GM12878 (cell line): ENCODE measurements at regions not wholly inside any gene's neighbourhood (a gene's known extent, or its start where the extent isn't known, plus 50 kb on each side); places are given as distances from the start of the nearest gene placed in this dataset.

Experiments used
- ATAC-seq: fragments of 200-7000 bp; cut with Tn5 transposase; 3 replicates; pipeline ENCODE4 v1.9.1; 2020; ENCODE audit warnings: mild to moderate bottlenecking, moderate library complexity
- BruUV-seq: library from RNA; stranded (reverse); fragments of 400-500 nt; replicated peaks from 2 replicates; lab custom pipeline; 2021; lab: Mats Ljungman, UMichigan
- CTCF ChIA-PET: fragments of 300-600 bp; sonication (Branson Sonifier 250); formaldehyde crosslinking; extraction: SDS; loops from one replicate; lab custom pipeline; 2021; ENCODE audit warnings: inconsistent platforms; lab: Yijun Ruan, JAX
- POLR2A ChIA-PET: fragments of 350-600 bp; formaldehyde crosslinking; extraction: SDS; loops from one replicate; lab custom pipeline; 2021; ENCODE audit warnings: inconsistent platforms; lab: Charles Lee
- RAD21 ChIA-PET: fragments of 300-600 bp; sonication (Branson Sonifier 250); formaldehyde crosslinking; loops from one replicate; lab custom pipeline; 2023; ENCODE audit warnings: antibody characterized with exemption; ENCODE audit not compliant: unreplicated experiment; lab: Charles Lee
- SMC1A ChIA-PET: fragments of 300-600 bp; sonication (Branson Sonifier 250); formaldehyde crosslinking; loops from one replicate; lab custom pipeline; 2023; ENCODE audit not compliant: unreplicated experiment, uncharacterized antibody; lab: Charles Lee
- DNase-seq: peaks from one replicate; pipeline ENCODE4 v3.0.0-alpha.2; 2011; ENCODE audit warnings: low read depth, low spot score
- FAIRE-seq: peaks from 3 replicates; lab custom pipeline; 2011; peaks lifted over from hg19 to GRCh38; lab: Jason Lieb, UNC
- H2AFZ ChIP-seq: 2 replicates; pipeline ENCODE4 v1.6.0; 2011; ENCODE audit warnings: low read depth, low read length, control low read depth; ENCODE audit not compliant: control insufficient read depth
- H3K27ac ChIP-seq: 2 replicates; pipeline ENCODE4 v1.5.1; 2011; ENCODE audit warnings: control low read depth; ENCODE audit not compliant: control insufficient read depth, insufficient read depth
- H3K27me3 ChIP-seq, 2 experiments: replicated peaks in 1 of 2; 2 replicates each; pipeline versions ENCODE4 v1.6.0 to v1.6.1; 2011; ENCODE audit warnings: low read length in 1 of 2; ENCODE audit not compliant: control insufficient read depth in 2 of 2, insufficient read depth in 2 of 2
- H3K36me3 ChIP-seq, 2 experiments: 2 replicates each; pipeline ENCODE4 v1.5.1; 2011; ENCODE audit warnings: low read length in 1 of 2; ENCODE audit not compliant: control insufficient read depth in 2 of 2, insufficient read depth in 2 of 2
- H3K4me1 ChIP-seq: 2 replicates; pipeline ENCODE4 v1.6.1; 2011; ENCODE audit warnings: mild to moderate bottlenecking, low read length, moderate library complexity, mixed read lengths; ENCODE audit not compliant: control insufficient read depth, insufficient read depth
- H3K4me2 ChIP-seq: 2 replicates; pipeline ENCODE4 v1.6.0; 2011; ENCODE audit warnings: control low read depth; ENCODE audit not compliant: control insufficient read depth, insufficient read depth
- H3K4me3 ChIP-seq: fragments of 200-600 bp; sonication (generic); 2 replicates; pipeline ENCODE4 v1.5.1; 2016
- H3K79me2 ChIP-seq: 2 replicates; pipeline ENCODE4 v1.6.0; 2011; ENCODE audit warnings: low read length; ENCODE audit not compliant: control insufficient read depth, insufficient read depth
- H3K9ac ChIP-seq: 2 replicates; pipeline ENCODE4 v1.8.0; 2011; ENCODE audit warnings: low read length, control low read depth, mixed read lengths; ENCODE audit not compliant: control insufficient read depth, insufficient read depth
- H3K9me3 ChIP-seq: replicated peaks from 3 replicates; pipeline ENCODE4 v1.5.1; 2011; ENCODE audit warnings: mild to moderate bottlenecking, low read length; ENCODE audit not compliant: control insufficient read depth, insufficient read depth
- H4K20me1 ChIP-seq: 2 replicates; pipeline ENCODE4 v1.6.0; 2011; ENCODE audit not compliant: control insufficient read depth, insufficient read depth
- CHD1 ChIP-seq: IDR thresholded peaks from 2 replicates; pipeline ENCODE4 v1.6.1; 2012; ENCODE audit warnings: low read depth, low read length, improper control_type of control experiment
- CHD4 ChIP-seq: fragments of 200-600 bp; sonication (generic); IDR thresholded peaks from 2 replicates; pipeline ENCODE4 v1.6.1; 2016; ENCODE audit warnings: mild to moderate bottlenecking
- CREM ChIP-seq: IDR thresholded peaks from 2 replicates; pipeline ENCODE4 v1.6.1; 2014; ENCODE audit warnings: antibody characterized with exemption, low read depth
- EED ChIP-seq: sonication (generic); IDR thresholded peaks from 2 replicates; pipeline ENCODE4 v1.6.1; 2016; ENCODE audit warnings: antibody characterized with exemption, low read depth
- ESRRA ChIP-seq: IDR thresholded peaks from 2 replicates; pipeline ENCODE4 v1.6.1; 2012; ENCODE audit warnings: mild to moderate bottlenecking, low read length, improper control_type of control experiment
- NFIC ChIP-seq: IDR thresholded peaks from 2 replicates; pipeline ENCODE4 v1.6.1; 2012; ENCODE audit warnings: low read depth, mild to moderate bottlenecking, inconsistent platforms, low read length, moderate library complexity
- NR2F1 ChIP-seq: fragments of 450-650 bp; conservative IDR thresholded peaks from 2 replicates; pipeline ENCODE4 v1.6.1; 2017; ENCODE audit warnings: mild to moderate bottlenecking
- PAX5 ChIP-seq: IDR thresholded peaks from 2 replicates; pipeline ENCODE4 v1.6.1; 2011; ENCODE audit warnings: low read depth, low read length, borderline replicate concordance
- POLR2AphosphoS5 ChIP-seq: IDR thresholded peaks from 2 replicates; pipeline ENCODE4 v1.6.1; 2011; ENCODE audit warnings: mild to moderate bottlenecking, low read length, inconsistent platforms
- RCOR1 ChIP-seq: conservative IDR thresholded peaks from 2 replicates; pipeline ENCODE4 v1.6.1; 2012; ENCODE audit warnings: low read depth, low read length, improper control_type of control experiment
- RUNX3 ChIP-seq: IDR thresholded peaks from 2 replicates; pipeline ENCODE4 v1.6.1; 2012; ENCODE audit warnings: low read length, inconsistent platforms
- STAT1 ChIP-seq: fragments of 450-650 bp; conservative IDR thresholded peaks from 2 replicates; pipeline ENCODE4 v1.6.1; 2014; ENCODE audit warnings: antibody characterized with exemption, mild to moderate bottlenecking
- STAT3 ChIP-seq: IDR thresholded peaks from 2 replicates; pipeline ENCODE4 v1.6.1; 2011; ENCODE audit warnings: low read depth, low read length, improper control_type of control experiment
- WGBS: methylation state at CpG from one replicate; pipeline ENCODE4 v1.1.6; 2016; ENCODE audit warnings: low lambda C conversion rate; ENCODE audit not compliant: insufficient replicate concordance, insufficient coverage; ENCODE audit errors: missing lambda C conversion rate; 5-methylcytosine and 5-hydroxymethylcytosine counted together
- in situ Hi-C: fragments of 300-500 bp; cut with MboI; formaldehyde crosslinking; loops from 9 replicates; pipeline ENCODE4 v1.14.3; 2018; ENCODE audit warnings: mixed read lengths
- intact Hi-C: fragments of 100-400 bp; cut with micrococcal nuclease; formaldehyde crosslinking; loops from one replicate; pipeline ENCODE4 v1.14.2; 2022; ENCODE audit not compliant: unreplicated experiment
- TF ChIP-seq, protein P1 (sequence below): fragments of 450-650 bp; formaldehyde crosslinking; IDR thresholded peaks from 2 replicates; pipeline ENCODE4 v1.4.0; 2022; ENCODE audit warnings: mild to moderate bottlenecking, moderate library complexity
- TF ChIP-seq, protein P2 (sequence below): IDR thresholded peaks from 2 replicates; pipeline ENCODE4 v1.6.1; 2011; ENCODE audit warnings: borderline replicate concordance, low read depth, mild to moderate bottlenecking, moderate library complexity, low read length; ENCODE audit not compliant: insufficient read depth, poor library complexity, severe bottlenecking
- TF ChIP-seq, protein P3 (sequence below): IDR thresholded peaks from 2 replicates; pipeline ENCODE4 v1.6.1; 2012; ENCODE audit warnings: low read depth, low read length, improper control_type of control experiment
- TF ChIP-seq, protein P4 (sequence below): fragments of 450-650 bp; IDR thresholded peaks from 2 replicates; pipeline ENCODE4 v1.6.1; 2016; ENCODE audit warnings: mild to moderate bottlenecking

DNA sequence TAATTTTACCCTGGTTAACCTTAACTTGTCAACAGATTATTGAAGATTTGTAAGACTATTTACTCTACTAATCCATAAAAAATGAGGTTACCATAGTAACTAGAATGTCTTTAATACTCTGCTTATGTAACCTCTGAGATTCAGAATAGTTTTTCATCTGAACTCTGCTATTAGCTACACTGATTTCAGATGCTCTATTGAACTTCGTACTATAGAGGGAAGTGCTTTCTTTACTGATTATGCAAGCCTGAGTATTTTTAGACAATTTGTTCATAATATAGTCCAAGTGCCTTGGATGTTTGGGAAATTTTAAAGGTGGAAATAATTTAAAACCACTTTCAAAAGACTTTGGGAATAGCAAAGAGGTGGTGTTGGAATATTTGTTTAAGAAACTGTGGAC lies 107.9 kb upstream of the GBE1 start (continued):
- TF ChIP-seq, protein P1, sequence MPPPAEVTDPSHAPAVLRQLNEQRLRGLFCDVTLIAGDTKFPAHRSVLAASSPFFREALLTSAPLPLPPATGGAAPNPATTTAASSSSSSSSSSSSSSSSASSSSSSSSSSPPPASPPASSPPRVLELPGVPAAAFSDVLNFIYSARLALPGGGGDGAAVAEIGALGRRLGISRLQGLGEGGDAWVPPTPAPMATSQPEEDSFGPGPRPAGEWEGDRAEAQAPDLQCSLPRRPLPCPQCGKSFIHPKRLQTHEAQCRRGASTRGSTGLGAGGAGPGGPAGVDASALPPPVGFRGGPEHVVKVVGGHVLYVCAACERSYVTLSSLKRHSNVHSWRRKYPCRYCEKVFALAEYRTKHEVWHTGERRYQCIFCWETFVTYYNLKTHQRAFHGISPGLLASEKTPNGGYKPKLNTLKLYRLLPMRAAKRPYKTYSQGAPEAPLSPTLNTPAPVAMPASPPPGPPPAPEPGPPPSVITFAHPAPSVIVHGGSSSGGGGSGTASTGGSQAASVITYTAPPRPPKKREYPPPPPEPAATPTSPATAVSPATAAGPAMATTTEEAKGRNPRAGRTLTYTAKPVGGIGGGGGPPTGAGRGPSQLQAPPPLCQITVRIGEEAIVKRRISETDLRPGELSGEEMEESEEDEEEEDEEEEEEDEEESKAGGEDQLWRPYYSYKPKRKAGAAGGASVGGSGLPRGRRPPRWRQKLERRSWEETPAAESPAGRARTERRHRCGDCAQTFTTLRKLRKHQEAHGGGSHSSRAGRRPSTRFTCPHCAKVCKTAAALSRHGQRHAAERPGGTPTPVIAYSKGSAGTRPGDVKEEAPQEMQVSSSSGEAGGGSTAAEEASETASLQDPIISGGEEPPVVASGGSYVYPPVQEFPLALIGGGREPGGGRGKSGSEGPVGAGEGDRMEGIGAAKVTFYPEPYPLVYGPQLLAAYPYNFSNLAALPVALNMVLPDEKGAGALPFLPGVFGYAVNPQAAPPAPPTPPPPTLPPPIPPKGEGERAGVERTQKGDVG (CRISPR knock-in tag): no peak

DNA sequence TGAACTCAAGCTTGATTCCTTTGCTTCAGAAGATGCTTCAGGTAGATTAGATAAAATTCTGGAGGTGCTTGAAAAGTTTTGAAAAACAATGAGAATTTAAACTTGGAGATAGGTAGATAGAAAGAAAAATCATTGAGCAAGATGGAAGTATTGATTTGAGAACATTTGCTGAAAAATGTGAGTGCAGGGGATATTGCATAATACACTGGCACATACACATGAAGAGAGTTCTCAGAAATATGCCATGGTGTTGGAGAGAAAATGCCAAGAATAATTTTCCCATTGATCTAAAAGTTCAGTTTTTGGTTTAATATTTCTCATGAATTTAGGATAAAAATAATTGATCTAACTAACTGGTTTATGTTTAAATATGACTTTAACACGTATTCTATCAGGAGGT lies 107.2 kb upstream of the GBE1 start:
- ChIA-PET RAD21 (no interaction called here), SMC1A (no interaction called here), POLR2A (no interaction called here), CTCF (no interaction called here)
- no peaks in the 10 kb centered on the region for H3K27me3 ChIP-seq
- H2AFZ ChIP-seq: no peak overlapping the region
- no peak overlapping the region for H3K9ac ChIP-seq
- H4K20me1 ChIP-seq: no peaks in the 10 kb centered on the region
- BruUV-seq: no TSS peak
- no peak overlapping the region for H3K4me2 ChIP-seq
- DNase-seq: no peak
- in situ Hi-C loops (no loop called here), intact Hi-C loops (no loop called here)
- no peaks in the 10 kb centered on the region for H3K9me3 ChIP-seq
- no peak for FAIRE-seq
- no peak for ATAC-seq
- H3K4me3 ChIP-seq: no peak overlapping the region
- no peak overlapping the region for H3K27ac ChIP-seq
- no peaks in the 10 kb centered on the region for H3K36me3 ChIP-seq
- 0% methylated on average over 1 of the region's 1 CpG for WGBS
- H3K4me1 ChIP-seq: no peaks in the 10 kb centered on the region
- no peaks in the 10 kb centered on the region for H3K79me2 ChIP-seq
- TF ChIP-seq STAT3: no peak
- no peak for TF ChIP-seq NFIC
- TF ChIP-seq RCOR1: no peak
- TF ChIP-seq EED: no peak
- TF ChIP-seq, protein P2, sequence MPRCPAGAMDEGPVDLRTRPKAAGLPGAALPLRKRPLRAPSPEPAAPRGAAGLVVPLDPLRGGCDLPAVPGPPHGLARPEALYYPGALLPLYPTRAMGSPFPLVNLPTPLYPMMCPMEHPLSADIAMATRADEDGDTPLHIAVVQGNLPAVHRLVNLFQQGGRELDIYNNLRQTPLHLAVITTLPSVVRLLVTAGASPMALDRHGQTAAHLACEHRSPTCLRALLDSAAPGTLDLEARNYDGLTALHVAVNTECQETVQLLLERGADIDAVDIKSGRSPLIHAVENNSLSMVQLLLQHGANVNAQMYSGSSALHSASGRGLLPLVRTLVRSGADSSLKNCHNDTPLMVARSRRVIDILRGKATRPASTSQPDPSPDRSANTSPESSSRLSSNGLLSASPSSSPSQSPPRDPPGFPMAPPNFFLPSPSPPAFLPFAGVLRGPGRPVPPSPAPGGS: no peak
- TF ChIP-seq STAT1: no peak
- TF ChIP-seq NR2F1: no peak
- no peak for TF ChIP-seq CREM
- TF ChIP-seq, protein P3, sequence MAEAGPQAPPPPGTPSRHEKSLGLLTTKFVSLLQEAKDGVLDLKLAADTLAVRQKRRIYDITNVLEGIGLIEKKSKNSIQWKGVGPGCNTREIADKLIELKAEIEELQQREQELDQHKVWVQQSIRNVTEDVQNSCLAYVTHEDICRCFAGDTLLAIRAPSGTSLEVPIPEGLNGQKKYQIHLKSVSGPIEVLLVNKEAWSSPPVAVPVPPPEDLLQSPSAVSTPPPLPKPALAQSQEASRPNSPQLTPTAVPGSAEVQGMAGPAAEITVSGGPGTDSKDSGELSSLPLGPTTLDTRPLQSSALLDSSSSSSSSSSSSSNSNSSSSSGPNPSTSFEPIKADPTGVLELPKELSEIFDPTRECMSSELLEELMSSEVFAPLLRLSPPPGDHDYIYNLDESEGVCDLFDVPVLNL: no peak
- TF ChIP-seq POLR2AphosphoS5: no peak
- no peak for TF ChIP-seq PAX5
- TF ChIP-seq, protein P4, sequence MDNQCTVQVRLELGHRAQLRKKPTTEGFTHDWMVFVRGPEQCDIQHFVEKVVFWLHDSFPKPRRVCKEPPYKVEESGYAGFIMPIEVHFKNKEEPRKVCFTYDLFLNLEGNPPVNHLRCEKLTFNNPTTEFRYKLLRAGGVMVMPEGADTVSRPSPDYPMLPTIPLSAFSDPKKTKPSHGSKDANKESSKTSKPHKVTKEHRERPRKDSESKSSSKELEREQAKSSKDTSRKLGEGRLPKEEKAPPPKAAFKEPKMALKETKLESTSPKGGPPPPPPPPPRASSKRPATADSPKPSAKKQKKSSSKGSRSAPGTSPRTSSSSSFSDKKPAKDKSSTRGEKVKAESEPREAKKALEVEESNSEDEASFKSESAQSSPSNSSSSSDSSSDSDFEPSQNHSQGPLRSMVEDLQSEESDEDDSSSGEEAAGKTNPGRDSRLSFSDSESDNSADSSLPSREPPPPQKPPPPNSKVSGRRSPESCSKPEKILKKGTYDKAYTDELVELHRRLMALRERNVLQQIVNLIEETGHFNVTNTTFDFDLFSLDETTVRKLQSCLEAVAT: no peak
- TF ChIP-seq ESRRA: no peak
- TF ChIP-seq CHD4: no peak
- TF ChIP-seq CHD1: no peak
- no peak for TF ChIP-seq RUNX3
